Glomerular visceral epithelial cell (primary cell): ENCODE measurements at regions not wholly inside any gene's neighbourhood (a gene's known extent, or its start where the extent isn't known, plus 50 kb on each side); places are given as distances from the start of the nearest gene placed in this dataset.

Experiments used
- DNase-seq: peaks from one replicate; pipeline ENCODE4 v3.0.0-alpha.2; 2016; ENCODE audit errors: extremely low spot score

DNA sequence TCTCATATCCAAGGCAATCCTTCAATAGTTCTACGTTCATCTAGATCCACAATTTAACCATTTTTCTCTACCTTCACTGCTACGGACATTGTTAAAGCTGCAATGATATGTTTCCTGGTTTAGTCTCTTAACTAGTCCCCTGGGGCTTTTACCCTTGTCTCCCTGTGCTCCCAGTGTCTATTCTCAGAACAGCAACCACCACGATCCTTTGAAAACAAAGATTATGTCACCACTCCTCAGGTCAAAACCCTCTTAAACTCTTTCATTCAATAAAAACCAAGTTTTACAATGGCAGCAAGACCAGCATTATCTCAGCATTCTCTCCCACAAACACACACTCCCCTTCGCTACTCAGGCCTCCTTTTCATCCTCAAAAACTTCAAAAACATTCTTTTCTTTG is 298.2 kb upstream of the CHST9 start:
- DNase-seq, result no peak

DNA sequence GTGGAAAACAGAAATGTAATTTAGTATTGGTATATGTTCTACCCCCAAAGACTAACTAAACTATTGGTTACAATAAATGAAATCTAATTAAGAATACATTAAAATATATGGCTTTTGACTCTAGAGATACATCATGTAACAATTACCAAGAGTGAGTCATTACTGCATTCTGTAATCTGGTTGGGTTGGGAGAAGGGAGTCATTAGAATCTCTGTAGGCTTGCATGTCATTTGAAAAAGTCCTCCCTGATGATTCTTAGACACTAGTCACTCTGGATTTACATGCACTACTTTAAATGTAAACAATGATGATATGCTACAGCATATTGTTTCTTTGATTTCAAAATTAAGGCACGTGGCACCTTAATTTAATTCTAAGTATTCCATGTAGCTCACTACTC is 293.4 kb upstream of the CHST9 start:
- no peak for DNase-seq

DNA sequence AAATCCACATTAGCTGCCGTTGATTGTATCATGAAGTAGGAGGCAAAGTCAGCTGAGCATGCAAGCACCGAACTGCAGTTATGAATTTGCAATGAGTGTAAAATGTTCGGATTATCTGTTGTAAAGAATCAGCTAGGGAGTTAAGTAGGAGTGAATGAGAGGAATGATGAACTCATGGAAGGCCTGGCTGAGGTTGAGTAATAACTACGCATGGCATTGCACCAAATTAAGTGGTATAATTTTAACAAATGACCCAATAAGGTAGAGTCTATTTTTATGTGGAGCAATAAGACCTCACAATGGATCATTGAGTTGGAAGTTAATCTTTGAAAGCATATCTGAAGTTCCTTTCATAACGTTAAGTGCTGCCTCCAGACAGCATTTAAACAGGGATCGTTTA is 288.2 kb upstream of the CHST9 start:
- DNase-seq, result no peak

DNA sequence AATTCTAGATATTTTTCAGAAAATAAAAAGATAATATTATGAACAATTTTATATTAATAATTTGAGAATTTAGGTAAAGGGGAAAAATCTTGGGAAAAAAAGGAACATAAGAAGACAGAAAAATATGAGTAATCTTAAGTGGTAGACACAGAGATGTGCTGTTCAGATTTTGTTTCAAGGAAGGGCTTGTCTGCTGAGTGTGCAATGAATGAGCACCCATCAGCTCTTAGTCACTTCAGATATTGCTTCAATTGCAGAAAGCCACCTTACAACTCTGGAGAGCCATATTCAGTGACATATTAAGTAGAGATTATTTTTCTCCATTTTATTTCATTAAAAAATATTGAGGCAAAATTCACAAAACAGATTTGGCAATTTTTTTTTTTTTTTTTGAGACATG is 282.0 kb upstream of the CHST9 start:
- no peak for DNase-seq

DNA sequence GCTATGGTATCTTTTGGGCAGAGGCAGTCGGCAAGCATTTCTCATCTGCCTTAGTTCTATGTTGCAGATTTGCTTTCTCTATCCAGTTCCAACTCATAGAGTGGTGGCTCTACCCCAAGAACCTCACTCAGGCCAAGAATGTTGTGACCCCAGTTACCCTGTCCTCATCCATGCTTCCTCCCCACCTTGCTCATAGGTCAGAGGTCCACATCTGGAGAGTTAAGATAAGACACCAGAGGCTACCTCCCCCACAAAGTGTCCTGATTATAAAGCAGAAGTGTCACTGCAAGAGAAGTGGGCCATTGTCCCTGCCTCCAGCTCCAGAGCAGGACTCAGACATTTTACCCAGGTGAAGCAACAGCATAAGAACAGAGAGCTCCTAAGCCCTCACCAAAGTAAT is 276.8 kb upstream of the CHST9 start:
- no peak for DNase-seq

DNA sequence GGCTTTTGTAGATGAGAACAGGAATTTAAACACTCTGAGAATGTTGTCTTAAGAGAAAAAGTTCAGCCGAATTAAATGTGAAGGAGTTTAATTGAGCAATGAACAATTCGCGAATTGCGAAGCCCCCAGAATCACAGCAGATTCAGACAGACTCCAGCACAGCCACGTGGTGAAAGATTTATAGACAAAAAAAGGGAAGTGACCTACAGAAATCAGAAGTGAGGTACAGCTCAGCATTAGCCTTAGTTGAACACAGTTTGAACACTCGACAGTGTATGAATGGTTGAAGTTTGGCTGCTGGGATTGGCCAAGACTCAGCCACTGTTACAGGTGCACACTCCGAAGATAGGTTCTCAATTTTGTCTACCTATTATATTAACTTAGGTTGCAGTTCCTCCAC is 264.0 kb upstream of the CHST9 start:
- no peak for DNase-seq

DNA sequence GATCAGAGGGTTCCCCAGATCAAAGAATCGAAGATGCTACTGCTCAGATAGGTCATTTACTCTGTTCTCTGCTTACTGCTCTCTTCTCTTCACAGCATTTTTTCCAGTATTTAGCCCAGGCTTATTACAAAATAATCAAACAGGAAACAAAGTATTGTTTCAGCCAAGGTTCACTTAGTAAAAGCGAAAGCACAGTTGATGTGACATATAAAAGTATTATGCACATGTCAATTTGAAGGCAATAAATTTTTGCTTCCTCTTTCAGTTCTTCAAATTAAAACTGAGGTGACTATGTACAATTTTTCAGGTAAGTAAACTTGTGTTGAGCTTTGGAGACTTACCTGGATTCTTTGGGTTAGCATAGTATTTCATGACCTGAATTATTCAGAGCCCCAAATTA is 262.8 kb upstream of the CHST9 start:
- no peak for DNase-seq

DNA sequence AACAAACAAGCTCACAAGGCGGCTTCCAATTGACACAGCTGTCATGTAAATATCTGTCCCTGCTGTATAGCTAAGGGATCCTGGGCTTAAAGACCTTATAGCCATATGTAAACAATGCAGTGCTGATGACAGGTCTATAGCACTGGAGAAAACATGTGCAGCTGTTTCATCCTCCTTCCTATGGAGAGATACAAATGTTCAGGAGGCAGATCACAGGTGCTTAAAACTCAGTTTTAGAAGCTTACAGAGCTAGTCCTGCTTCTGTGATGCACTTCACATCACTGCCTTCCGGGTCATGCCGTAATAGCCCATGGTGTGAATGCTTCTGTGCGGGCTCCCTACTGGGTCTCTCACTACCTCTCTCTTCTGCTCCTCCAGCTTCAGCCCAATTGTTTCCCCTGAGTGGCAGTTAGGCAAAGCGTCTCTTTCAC is 262.4 kb upstream of the CHST9 start:
- DNase-seq, result no peak

DNA sequence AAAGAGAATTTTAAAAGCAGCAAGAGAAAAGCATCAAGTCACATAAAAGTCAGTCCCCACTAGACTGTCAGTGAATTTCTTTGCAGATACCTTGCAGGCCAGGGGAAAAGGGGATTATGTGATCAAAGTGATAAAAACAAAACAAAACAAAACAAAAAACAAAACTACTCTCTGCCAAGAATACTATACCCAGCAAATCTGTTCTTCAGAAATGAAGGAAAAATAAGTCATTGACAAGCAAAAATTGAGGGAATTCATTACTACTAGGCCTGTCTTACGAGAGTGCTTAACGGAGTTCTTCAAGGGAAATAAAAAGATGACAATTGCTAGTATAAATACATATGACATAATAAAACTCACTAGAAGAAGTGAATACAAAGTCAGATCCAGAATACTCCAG is 245.5 kb upstream of the CHST9 start:
- DNase-seq, result no peak

DNA sequence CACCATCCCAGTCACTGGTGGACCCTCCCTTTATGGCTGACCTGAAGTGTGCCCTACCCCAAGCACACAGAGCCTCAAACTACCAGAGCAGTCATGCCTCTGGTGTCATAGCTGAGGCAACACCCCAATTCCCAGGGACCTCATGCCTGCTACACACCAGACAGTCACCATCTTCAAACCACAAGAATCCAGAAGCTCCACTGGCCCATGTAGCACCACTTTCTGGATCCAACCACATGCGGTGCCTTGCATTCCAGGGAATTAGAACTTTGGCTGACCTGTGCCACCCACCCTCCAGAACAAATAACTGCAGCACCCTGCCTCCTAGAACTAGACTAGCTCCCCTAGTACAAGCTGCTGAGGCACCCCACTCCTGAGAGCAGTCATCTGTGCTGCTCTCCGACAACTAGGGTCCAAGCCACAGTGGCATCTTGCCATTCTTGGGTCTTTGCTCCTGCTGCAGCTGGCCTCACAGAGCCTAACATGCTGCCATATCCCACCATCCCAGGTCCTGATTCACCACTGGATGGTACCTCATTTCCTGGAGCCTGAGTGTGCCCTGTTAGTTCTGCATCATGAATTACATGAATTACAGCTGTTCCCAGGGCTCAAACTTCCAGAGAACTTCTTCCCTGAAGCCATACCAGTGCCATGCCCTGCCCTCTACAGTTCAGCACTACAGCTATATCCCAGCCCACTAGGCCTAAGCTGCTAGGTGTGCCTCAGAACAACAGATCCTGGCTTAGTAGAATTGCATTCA is 243.8 kb upstream of the CHST9 start:
- peak; percentile 96 for DNase-seq

DNA sequence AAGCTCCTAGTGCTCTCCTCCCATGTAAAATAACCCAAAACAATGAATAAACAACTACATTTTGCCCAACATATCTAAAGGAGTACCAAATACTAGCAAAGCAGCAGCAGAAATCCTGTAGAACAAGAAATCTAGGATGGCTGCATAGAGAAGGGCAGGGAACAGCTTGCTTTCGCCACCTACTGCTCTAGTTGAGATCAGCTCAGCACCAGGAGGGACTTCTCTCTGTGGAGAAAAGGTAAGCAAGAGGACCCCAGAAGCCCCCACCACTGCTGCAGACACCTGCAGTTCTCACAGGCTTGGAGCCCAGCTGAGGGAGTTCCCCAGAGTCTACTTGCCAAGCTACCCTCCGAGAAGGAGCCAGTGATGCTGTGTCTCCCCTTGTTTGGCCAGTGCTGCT is 243.0 kb upstream of the CHST9 start:
- DNase-seq, result peak; percentile 3

DNA sequence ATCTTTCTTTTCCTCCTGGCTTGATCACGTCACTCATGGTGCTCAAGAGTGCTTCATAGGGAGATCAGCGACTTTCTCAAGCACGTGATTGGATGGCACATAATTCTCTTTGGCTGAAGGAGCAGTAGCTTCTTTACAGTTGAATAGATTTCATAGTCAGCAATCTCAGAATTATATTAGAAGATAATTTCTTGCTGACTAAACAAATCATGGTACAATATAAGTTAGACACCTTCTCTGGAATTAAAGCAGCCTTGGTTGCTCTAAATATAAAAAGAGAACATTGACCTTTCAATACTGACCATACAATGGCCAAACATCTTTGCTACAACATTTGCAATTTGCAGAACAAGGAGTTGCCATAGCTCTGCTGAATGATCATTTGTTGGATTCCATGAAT is 238.5 kb upstream of the CHST9 start:
- DNase-seq, result no peak

DNA sequence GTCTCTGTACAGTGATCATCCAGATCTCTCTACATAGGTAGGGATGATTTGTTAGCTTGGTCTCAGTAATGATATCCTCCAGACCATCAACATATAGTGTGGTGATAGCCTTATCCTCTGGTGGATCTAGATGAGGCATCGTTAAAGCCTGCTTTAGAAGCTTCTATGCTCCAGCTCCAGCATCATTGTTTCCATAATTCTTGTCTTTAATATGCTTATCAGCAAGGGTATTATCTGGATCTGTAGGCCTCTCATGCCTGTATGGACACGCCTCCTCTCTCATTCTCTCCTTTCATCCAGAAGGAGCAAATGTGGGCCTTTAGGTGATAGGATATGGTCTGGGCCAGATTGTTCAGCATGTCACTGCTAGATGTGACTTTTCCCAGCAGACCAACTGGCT is 234.5 kb upstream of the CHST9 start:
- no peak for DNase-seq

DNA sequence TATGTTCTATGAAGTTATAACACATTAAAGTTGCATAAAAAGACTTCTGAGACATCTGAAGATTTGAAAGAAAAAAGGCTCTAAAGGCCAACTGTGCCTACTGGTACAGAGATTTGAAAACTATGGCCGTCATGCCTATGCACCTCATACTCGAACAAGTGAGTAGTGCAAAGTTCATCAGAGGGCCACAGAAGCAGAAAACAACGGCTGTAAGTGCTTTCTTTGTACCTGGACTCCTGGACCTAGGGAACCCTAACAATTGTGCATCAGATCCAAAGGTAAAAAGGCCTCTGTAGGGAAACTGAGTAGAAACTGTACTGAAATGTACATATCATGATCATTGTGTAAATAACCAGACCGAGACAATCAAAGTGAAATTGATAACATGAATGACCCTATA is 230.4 kb upstream of the CHST9 start:
- DNase-seq, result no peak

DNA sequence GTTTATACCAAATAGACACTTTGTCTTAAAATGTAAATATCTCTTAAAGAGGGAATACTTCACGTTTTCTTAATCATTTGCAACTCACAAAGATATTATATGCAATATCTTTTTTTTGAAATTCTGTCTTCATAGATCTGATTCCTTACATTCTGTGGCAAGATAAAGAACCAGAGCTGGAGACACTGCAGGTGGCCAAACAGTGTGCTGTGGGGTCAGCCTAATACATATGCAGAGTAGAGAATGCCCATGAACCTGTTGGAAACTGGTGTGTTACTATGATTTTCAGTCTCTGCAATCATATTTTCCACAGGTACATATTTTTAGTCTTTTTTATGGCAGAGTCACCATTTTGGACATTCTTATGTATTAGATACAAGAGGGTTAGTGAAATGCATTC is 229.6 kb upstream of the CHST9 start:
- DNase-seq, result no peak

DNA sequence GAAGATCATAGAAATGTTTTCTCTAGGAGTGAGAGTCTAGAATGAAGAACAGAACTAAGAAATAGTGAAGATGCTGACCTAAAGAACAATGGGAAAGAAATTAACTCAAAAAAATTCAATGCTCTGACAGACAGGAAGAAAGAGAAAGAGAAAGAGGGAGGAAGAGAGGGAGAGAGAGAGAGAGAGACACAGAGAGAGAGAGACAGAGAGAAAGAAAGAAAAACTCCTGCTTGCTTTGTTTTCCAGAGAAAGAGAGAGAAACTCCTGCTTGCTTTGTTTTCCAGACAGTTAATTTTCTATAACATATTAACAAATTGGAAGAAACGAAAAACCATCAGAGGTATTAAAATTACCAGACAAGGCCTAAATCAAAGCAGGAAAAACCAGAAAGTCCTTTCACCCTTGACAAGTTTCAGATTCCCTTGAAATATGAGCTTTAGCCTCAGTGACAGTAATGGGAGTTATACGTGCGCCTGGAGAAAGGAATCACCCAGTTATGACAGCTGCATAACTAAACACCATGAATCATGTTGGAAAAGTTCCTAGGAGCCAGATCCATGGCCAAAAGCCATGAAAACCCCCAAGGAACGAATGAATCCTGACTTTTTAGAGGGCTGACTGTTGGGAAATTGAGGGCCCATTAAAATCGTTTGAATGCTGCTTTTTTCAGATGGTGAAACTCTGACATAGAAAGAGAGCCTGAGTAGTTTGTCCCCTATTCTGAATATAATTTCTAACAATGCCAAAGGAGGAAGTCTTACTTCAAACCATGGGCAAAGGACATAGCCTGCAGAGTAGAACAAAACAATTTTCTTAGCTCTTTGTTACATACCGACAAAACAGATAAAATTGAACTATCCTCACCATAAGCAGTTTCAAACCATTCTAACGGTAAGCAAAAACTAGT is 228.6 kb upstream of the CHST9 start:
- peak; percentile 90 for DNase-seq

DNA sequence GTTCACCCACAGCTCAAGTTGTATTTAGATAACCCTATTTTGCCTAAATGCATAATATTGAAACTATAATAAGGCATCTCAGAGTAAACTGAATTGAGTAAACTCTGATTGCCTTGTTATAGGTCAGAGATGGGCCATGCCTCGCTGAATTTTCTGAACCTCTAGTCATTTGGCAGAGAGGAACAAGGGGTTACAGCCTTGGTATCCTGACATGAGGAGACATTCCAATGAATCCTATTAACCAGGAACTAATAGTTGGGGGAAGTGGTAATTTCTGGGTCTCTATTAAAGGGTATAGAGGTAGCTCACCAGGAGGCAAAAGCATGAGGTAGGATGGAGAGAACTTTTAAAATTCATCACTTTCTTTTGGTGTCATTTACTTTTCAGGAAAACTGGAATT is 227.4 kb upstream of the CHST9 start:
- DNase-seq, result no peak

DNA sequence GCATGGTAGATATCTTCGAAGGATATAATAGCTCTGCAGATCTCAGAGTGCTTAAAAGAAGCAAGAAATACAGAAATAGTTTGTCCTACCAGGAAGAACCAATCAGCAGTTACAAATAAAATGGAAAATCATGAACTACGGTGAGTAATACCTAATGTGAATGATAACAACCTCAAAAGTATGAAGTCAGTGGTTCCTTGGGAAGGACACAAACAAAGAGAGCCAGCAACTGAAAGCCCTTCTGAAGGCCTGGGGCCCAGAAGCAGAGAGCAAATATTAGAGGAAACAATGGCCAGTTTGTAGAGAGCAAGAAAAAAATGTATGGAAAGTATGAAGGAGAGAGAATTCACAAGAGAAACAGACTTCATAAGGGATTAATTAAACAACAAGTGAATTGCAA is 226.8 kb upstream of the CHST9 start:
- DNase-seq, result peak; percentile 11

DNA sequence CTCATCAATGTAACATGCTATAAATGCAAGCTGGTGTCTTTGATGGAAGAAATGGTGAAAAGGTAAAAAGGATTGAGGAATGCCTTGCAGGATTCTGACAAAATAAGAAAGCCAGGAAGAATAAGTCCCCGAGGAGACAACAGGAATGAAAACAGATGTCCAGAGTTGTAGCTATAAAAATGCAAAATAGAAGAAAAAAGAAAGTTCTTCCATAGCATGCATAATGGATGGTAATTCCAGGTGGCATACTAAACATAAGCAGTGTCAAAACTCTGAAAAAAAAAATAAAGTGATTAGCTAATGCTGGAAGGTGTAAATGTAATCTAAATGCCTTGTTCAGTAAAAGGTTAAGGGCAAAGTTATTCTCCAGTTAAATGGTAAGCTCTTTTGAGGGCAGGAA is 225.9 kb upstream of the CHST9 start:
- DNase-seq, result no peak

DNA sequence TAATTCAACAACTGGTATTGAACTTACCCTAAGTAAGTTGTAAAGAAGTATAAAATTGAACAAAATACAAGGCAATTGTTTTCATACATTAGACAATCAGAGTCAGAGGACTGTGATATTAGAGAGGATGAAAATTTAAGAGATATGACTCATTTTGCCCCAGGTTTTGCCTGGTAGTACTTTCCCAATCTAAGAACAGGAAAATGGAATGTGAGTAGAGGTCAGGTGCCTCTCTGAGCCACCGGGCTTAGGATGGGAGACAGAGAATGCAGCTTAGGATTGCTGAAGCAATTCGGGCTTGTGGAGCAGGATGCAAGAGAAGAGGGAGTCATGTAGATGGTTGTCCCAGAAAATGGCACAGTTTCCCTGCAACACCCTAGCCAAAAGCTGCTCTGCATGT is 219.7 kb upstream of the CHST9 start:
- DNase-seq, result no peak

DNA sequence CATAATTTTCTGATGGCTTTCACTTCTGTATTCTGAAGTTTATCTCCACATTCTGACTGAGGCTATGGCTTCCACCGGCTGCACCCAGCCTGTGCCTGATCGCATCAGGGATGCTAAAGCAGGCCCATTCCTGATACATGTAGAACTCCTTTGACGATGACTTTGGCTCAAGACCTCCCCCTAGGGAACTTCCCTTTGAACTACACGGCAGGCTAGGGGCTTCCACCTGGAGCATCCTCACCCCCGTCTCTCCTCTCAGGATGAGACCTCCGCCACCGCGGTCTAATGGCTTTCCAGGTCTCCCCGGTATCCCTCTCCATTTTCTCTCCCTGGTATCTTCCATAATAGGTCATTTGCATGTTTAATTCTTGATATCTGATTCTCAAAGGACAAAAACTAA is 214.9 kb upstream of the CHST9 start:
- DNase-seq, result peak; percentile 8

DNA sequence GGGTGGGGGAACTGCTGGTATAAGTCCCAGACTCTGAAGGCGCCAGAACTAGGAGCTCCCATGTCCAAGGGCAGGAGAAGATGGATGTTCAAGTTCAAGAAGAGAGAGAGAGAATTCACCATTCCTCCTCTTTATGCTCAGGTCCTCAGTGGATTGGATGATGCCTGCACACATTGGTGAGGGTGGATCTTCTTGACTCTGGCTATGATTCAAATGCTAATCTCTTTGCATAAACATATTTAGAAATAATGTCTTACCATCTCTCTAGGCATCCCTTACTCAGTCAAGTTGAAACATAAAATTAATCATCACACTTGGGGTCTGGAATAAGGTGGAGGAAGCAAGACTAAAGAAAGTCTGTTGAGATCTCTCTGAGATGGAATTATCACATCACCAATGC is 210.6 kb upstream of the CHST9 start:
- no peak for DNase-seq

DNA sequence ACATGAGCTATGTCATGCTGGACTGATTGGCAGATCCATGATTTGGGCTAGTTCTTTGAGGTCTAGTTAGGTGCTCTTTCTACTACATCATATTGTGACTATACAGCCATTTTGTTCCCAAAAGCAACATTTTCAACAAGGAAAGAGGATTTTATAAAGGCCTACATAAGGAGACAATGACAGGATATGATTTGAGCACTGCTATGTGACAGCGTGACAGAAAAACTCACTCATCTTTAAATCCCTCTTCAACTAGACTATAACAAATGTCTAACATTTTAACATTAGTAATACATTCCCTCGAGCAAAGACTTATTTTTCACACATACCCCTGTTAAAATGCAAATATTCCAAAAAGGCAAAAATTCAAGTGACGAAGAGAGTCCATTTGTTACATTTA is 209.6 kb upstream of the CHST9 start:
- no peak for DNase-seq
